Vagina (tissue), 2 donors: ENCODE measurements at regions not wholly inside any gene's neighbourhood (a gene's known extent, or its start where the extent isn't known, plus 50 kb on each side); places are given as distances from the start of the nearest gene placed in this dataset.

Experiments used
- DNase-seq, 2 donors: peaks; one replicate each; pipeline ENCODE4 v3.0.0-alpha.2; 2017; ENCODE audit errors: extremely low spot score in 2 of 2
- H3K27ac ChIP-seq: fragments of 200-600 bp; sonication (generic); one replicate; pipeline ENCODE4 v1.5.1; 2019
- H3K27me3 ChIP-seq: fragments of 200-600 bp; sonication (generic); one replicate; pipeline ENCODE4 v1.5.1; 2019
- H3K36me3 ChIP-seq, 2 donors: fragments of 200-600 bp; sonication (generic); one replicate each; pipeline ENCODE4 v1.5.1; 2017 to 2019
- H3K4me1 ChIP-seq: fragments of 200-600 bp; sonication (generic); one replicate; pipeline ENCODE4 v1.5.1; 2019
- H3K4me3 ChIP-seq, 2 donors: fragments of 200-600 bp; sonication (generic); 1 replicate in 1 of 2; 2 replicates in 1 of 2; pipeline ENCODE4 v1.5.1; 2016 to 2019
- H3K9me3 ChIP-seq: fragments of 200-600 bp; sonication (generic); one replicate; pipeline ENCODE4 v1.5.1; 2019
- CTCF ChIP-seq, 3 experiments: fragments of 450-650 bp in 2 of 3; fragments of 200-600 bp in 1 of 3; sonication (generic) in 1 of 3; IDR thresholded peaks; one replicate each; pipeline ENCODE4 v1.5.1; 2017 to 2019; ENCODE audit warnings: antibody characterized with exemption in 3 of 3, mild to moderate bottlenecking in 2 of 3, moderate library complexity in 2 of 3
- POLR2A ChIP-seq, 2 donors: fragments of 450-650 bp; IDR thresholded peaks; one replicate each; pipeline ENCODE4 v1.6.1; 2017; ENCODE audit warnings: antibody characterized with exemption in 2 of 2, mild to moderate bottlenecking in 2 of 2, moderate library complexity in 2 of 2
- POLR2AphosphoS5 ChIP-seq, 2 donors: sonication (generic); formaldehyde crosslinking; IDR thresholded peaks; one replicate each; pipeline ENCODE4 v1.9.0; 2017; ENCODE audit warnings: antibody characterized with exemption in 2 of 2, mild to moderate bottlenecking in 2 of 2, low read depth in 1 of 2; ENCODE audit not compliant: insufficient read depth in 1 of 2
- intact Hi-C: fragments of 100-400 bp; cut with DNase I; formaldehyde crosslinking; loops from one replicate; pipeline ENCODE4 v1.15.1; 2023

GRCh38 chr18:28409811-28410210 lies 232.9 kb upstream of the CDH2 start:
- Histone ChIP-seq H3K27me3 (no peaks in the 10 kb centered on the region), H3K4me1 (no peaks in the 10 kb centered on the region), H3K9me3 (no peaks in the 10 kb centered on the region), H3K36me3 (no peaks in the 10 kb centered on the region), H3K27ac (no peak overlapping the region), H3K4me3 (no peak overlapping the region)
- intact Hi-C loops, result no loop called here
- no peak for TF ChIP-seq POLR2A (IDR thresholded peaks at IDR 0.05)
- TF ChIP-seq POLR2AphosphoS5 (IDR thresholded peaks at IDR 0.05; ENCODE audit: insufficient read depth in 1 of 2, low read depth in 1 of 2), result no peak
- TF ChIP-seq CTCF (IDR thresholded peaks at IDR 0.05), result no peak
- DNase-seq, result no peak

GRCh38 chr18:28408528-28408927 lies 231.6 kb upstream of the CDH2 start:
- Histone ChIP-seq H3K4me1 (no peaks in the 10 kb centered on the region), H3K4me3 (no peak overlapping the region), H3K27ac (no peak overlapping the region), H3K36me3 (no peaks in the 10 kb centered on the region), H3K9me3 (no peaks in the 10 kb centered on the region), H3K27me3 (no peaks in the 10 kb centered on the region)
- TF ChIP-seq POLR2A (IDR thresholded peaks at IDR 0.05) (no peak), CTCF (IDR thresholded peaks at IDR 0.05) (no peak), POLR2AphosphoS5 (IDR thresholded peaks at IDR 0.05; ENCODE audit: insufficient read depth in 1 of 2, low read depth in 1 of 2) (no peak)
- intact Hi-C loops, result no loop called here
- DNase-seq, result no peak

DNA sequence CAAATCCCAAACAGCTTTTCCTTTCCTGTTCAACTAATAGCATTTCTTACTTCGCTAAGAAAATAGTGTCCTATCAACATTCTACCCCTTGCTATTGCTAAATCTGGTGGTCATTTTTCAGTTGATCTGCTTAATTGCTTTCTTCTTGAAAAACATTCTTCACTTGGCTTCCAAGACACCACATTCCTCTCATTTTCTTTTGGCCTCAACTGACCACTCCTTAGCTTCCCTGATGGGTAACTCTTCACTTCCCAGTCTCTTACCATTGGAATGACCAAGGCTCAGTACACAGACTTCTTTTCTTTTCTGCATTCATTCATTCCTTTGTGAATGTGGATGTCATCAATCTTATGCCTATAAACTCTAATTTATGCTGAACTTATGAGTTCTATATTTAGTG lies 230.8 kb upstream of the CDH2 start:
- Histone ChIP-seq H3K4me3 (no peak overlapping the region), H3K36me3 (no peaks in the 10 kb centered on the region), H3K27ac (no peak overlapping the region), H3K9me3 (no peaks in the 10 kb centered on the region), H3K27me3 (no peaks in the 10 kb centered on the region), H3K4me1 (no peaks in the 10 kb centered on the region)
- no peak for TF ChIP-seq POLR2A (IDR thresholded peaks at IDR 0.05)
- no peak for TF ChIP-seq POLR2AphosphoS5 (IDR thresholded peaks at IDR 0.05; ENCODE audit: insufficient read depth in 1 of 2, low read depth in 1 of 2)
- TF ChIP-seq CTCF (IDR thresholded peaks at IDR 0.05), result no peak
- no peak for DNase-seq
- intact Hi-C loops, result no loop called here

DNA sequence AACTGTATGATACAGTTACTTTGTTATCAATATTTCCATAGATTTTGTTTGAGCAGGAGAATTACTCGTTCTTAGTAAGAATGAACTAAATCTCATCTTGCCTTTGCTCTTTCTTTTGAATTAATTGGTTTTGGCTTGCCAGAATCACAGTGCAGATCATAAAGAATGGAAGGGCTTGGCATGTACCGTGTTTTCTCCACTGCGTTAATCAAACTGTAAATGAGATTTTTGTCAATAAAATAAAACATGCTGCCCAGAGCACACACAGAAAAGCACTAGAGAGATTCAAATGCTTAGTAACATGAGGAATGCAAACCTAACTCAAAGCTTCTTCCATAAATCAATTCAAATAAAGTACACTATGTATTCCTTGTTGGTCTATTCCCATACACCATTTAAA lies 229.6 kb upstream of the CDH2 start:
- H3K36me3 ChIP-seq, result no peaks in the 10 kb centered on the region
- no peaks in the 10 kb centered on the region for H3K4me1 ChIP-seq
- no peak for DNase-seq
- TF ChIP-seq POLR2AphosphoS5 (IDR thresholded peaks at IDR 0.05; ENCODE audit: insufficient read depth in 1 of 2, low read depth in 1 of 2) (no peak), CTCF (IDR thresholded peaks at IDR 0.05) (no peak), POLR2A (IDR thresholded peaks at IDR 0.05) (no peak)
- H3K27ac ChIP-seq, result no peak overlapping the region
- intact Hi-C loops, result no loop called here
- no peaks in the 10 kb centered on the region for H3K9me3 ChIP-seq
- no peak overlapping the region for H3K4me3 ChIP-seq
- H3K27me3 ChIP-seq, result no peaks in the 10 kb centered on the region

DNA sequence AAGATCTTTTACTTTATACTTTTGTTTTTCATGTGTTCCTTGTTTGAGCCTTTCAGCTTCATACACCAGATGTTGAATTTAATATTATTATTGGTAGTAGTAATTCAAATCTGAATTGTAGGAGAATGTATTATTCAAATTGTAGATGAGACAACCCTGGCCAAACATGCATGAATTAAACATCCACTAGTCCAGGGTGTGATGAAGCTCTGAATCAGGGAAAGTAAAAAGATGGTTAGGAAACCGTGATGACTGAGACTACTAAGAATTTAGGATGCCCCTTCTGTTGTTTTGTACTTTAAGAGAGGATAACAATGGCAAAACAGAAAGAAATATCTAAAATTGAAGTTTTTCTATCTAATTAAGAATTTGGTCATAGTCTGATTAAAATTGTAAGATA lies 227.8 kb upstream of the CDH2 start:
- DNase-seq, result no peak
- Histone ChIP-seq H3K4me3 (no peak overlapping the region), H3K9me3 (no peaks in the 10 kb centered on the region), H3K27ac (no peak overlapping the region), H3K27me3 (no peaks in the 10 kb centered on the region), H3K4me1 (no peaks in the 10 kb centered on the region), H3K36me3 (no peaks in the 10 kb centered on the region)
- intact Hi-C loops, result no loop called here
- no peak for TF ChIP-seq POLR2AphosphoS5 (IDR thresholded peaks at IDR 0.05; ENCODE audit: insufficient read depth in 1 of 2, low read depth in 1 of 2)
- TF ChIP-seq POLR2A (IDR thresholded peaks at IDR 0.05), result no peak
- no peak for TF ChIP-seq CTCF (IDR thresholded peaks at IDR 0.05)
